ENCODE measurements at regions not wholly inside any gene's neighbourhood (a gene's known extent, or its start where the extent isn't known, plus 50 kb on each side); places are given as distances from the start of the nearest gene placed in this dataset.

DNA sequence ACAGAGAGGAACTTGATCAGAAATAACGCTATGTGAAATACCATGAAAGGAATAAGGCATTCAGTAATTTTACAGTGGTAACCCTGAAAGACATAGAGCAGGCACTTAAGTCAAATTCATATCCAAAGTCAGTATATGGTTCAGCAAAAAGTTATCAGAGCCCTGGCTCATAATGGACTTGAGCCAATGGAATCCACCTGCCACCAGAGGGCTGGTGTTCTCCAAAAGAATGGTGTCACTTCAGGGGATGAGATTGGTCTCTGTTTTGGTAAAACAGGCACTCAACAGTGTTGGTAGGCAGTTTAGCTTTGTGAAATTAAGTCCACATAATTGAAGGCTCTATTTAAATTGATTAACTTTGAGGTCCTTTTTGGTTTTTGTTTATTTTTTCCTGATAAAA is 93.9 kb downstream of the LIG4 start (continued):
- TF ChIP-seq SP1 (IDR thresholded peaks at IDR 0.05; ENCODE audit: low read depth) (no peak), JUND (IDR thresholded peaks at IDR 0.05) (no peak), POLR2AphosphoS5 (IDR thresholded peaks at IDR 0.05; ENCODE audit: low read depth, low read length) (no peak), SRF (IDR thresholded peaks at IDR 0.05; ENCODE audit: low read depth) (no peak), FOSL1 (IDR thresholded peaks at IDR 0.05; ENCODE audit: low read depth) (no peak)

DNA sequence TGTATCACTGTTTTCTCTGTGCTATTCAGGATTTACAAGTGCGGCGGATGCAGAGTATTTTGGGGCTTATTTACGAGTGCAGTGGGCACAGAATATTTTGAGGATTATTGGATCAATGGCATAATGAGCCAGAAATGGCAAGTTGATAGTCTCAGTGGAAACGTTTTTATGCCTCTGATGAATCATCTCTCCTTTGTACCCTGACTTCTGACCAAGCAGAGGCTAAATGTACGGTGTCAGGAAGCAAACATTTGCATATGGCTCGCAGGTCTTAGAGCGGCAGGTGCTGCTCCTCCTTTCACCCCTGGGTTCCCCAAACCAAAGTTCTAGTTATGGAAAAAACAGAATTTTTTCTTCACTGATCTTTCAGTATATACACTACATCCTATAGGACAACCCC is 94.5 kb downstream of the LIG4 start:
- H3K27me3 ChIP-seq (ENCODE audit: insufficient read depth, low read length) = no peaks in the 10 kb centered on the region
- DNase-seq (ENCODE audit: low read depth, low spot score) = no peak
- ChIA-PET CTCF (no interaction called here), RAD21 (ENCODE audit: low non-redundant PET in 1 of 2, low total read pairs in 2 of 2, uncharacterized antibody in 2 of 2, unreplicated experiment in 2 of 2) (no interaction called here), POLR2A (no interaction called here)
- no peaks in the 10 kb centered on the region for H3K4me1 ChIP-seq (ENCODE audit: control insufficient read depth in 1 of 2, insufficient read depth in 2 of 2, low read length in 2 of 2)
- no peak overlapping the region for H3K9ac ChIP-seq (ENCODE audit: low read length)
- no TSS peak for BruUV-seq (replicated peaks)
- no peaks in the 10 kb centered on the region for H3K36me3 ChIP-seq (ENCODE audit: control insufficient read depth in 1 of 2, insufficient read depth in 2 of 2, low read length in 2 of 2)
- TF ChIP-seq MAX (IDR thresholded peaks at IDR 0.05) (no peak), ZFX (IDR thresholded peaks at IDR 0.05) (no peak), CBX3 (IDR thresholded peaks at IDR 0.05; ENCODE audit: low read depth) (no peak), ELF1 (IDR thresholded peaks at IDR 0.05; ENCODE audit: borderline replicate concordance, low read depth) (no peak), POLR2A (IDR thresholded peaks at IDR 0.05; ENCODE audit: borderline replicate concordance, extremely low read depth, insufficient read depth, insufficient read length) (no peak), CEBPB (IDR thresholded peaks at IDR 0.05; ENCODE audit: low read depth) (no peak), TCF7L2 (IDR thresholded peaks at IDR 0.05; ENCODE audit: borderline replicate concordance, extremely low read depth, insufficient read depth, insufficient read length) (no peak), JUND (IDR thresholded peaks at IDR 0.05) (no peak), SRF (IDR thresholded peaks at IDR 0.05; ENCODE audit: low read depth) (no peak), POLR2AphosphoS5 (IDR thresholded peaks at IDR 0.05; ENCODE audit: low read depth, low read length) (no peak), EZH2phosphoT487 (IDR thresholded peaks at IDR 0.05; ENCODE audit: borderline replicate concordance) (no peak), SIN3A (IDR thresholded peaks at IDR 0.05; ENCODE audit: low read depth) (no peak), RAD21 (IDR thresholded peaks at IDR 0.05; ENCODE audit: low read depth) (no peak)
- TF ChIP-seq, protein P1, sequence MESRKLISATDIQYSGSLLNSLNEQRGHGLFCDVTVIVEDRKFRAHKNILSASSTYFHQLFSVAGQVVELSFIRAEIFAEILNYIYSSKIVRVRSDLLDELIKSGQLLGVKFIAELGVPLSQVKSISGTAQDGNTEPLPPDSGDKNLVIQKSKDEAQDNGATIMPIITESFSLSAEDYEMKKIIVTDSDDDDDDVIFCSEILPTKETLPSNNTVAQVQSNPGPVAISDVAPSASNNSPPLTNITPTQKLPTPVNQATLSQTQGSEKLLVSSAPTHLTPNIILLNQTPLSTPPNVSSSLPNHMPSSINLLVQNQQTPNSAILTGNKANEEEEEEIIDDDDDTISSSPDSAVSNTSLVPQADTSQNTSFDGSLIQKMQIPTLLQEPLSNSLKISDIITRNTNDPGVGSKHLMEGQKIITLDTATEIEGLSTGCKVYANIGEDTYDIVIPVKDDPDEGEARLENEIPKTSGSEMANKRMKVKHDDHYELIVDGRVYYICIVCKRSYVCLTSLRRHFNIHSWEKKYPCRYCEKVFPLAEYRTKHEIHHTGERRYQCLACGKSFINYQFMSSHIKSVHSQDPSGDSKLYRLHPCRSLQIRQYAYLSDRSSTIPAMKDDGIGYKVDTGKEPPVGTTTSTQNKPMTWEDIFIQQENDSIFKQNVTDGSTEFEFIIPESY (IDR thresholded peaks at IDR 0.05; ENCODE audit: extremely low read depth, insufficient replicate concordance, low read length) = no peak
- TF ChIP-seq, protein P2, sequence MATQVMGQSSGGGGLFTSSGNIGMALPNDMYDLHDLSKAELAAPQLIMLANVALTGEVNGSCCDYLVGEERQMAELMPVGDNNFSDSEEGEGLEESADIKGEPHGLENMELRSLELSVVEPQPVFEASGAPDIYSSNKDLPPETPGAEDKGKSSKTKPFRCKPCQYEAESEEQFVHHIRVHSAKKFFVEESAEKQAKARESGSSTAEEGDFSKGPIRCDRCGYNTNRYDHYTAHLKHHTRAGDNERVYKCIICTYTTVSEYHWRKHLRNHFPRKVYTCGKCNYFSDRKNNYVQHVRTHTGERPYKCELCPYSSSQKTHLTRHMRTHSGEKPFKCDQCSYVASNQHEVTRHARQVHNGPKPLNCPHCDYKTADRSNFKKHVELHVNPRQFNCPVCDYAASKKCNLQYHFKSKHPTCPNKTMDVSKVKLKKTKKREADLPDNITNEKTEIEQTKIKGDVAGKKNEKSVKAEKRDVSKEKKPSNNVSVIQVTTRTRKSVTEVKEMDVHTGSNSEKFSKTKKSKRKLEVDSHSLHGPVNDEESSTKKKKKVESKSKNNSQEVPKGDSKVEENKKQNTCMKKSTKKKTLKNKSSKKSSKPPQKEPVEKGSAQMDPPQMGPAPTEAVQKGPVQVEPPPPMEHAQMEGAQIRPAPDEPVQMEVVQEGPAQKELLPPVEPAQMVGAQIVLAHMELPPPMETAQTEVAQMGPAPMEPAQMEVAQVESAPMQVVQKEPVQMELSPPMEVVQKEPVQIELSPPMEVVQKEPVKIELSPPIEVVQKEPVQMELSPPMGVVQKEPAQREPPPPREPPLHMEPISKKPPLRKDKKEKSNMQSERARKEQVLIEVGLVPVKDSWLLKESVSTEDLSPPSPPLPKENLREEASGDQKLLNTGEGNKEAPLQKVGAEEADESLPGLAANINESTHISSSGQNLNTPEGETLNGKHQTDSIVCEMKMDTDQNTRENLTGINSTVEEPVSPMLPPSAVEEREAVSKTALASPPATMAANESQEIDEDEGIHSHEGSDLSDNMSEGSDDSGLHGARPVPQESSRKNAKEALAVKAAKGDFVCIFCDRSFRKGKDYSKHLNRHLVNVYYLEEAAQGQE (IDR thresholded peaks at IDR 0.05; ENCODE audit: low read depth) = no peak
- TF ChIP-seq, protein P3, sequence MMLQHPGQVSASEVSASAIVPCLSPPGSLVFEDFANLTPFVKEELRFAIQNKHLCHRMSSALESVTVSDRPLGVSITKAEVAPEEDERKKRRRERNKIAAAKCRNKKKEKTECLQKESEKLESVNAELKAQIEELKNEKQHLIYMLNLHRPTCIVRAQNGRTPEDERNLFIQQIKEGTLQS (IDR thresholded peaks at IDR 0.05) = no peak
- H3K9me2 ChIP-seq (ENCODE audit: insufficient read depth) = no peaks in the 10 kb centered on the region
- H3K79me2 ChIP-seq (ENCODE audit: insufficient read depth, low read length) = no peaks in the 10 kb centered on the region
- H3K4me2 ChIP-seq (ENCODE audit: low read length) = no peak overlapping the region
- intact Hi-C loops (cut with micrococcal nuclease) = no loop called here
- no peak overlapping the region for H2AFZ ChIP-seq (ENCODE audit: low read depth, low read length, poor library complexity, severe bottlenecking)
- H3K27ac ChIP-seq (ENCODE audit: low read depth, low read length) = no peak overlapping the region
- no peaks in the 10 kb centered on the region for H3K9me3 ChIP-seq (ENCODE audit: control insufficient read depth in 1 of 2, insufficient read depth in 1 of 2, low read depth in 1 of 2, low read length in 2 of 2)
- no peak overlapping the region for H3K4me3 ChIP-seq (replicated peaks in 1 of 2; ENCODE audit: low read depth in 1 of 2, low read length in 2 of 2)
- H4K20me1 ChIP-seq (ENCODE audit: insufficient read depth) = no peaks in the 10 kb centered on the region
- no peak for ATAC-seq
